Panc1 (cell line): ENCODE measurements at regions not wholly inside any gene's neighbourhood (a gene's known extent, or its start where the extent isn't known, plus 50 kb on each side); places are given as distances from the start of the nearest gene placed in this dataset.

ENCODE experiments used
- ATAC-seq: fragments of 200-7000 bp; cut with Tn5 transposase; 2 replicates; pipeline ENCODE4 v1.9.1; 2020; ENCODE audit warnings: mild to moderate bottlenecking, moderate library complexity
- BruUV-seq: library from RNA; stranded (reverse); fragments of 400-500 nt; replicated peaks from 2 replicates; lab custom pipeline; 2021; lab: Mats Ljungman, UMichigan
- CTCF ChIA-PET: fragments of 300-600 bp; sonication (Branson Sonifier 250); formaldehyde crosslinking; loops from one replicate; lab custom pipeline; 2022; ENCODE audit warnings: antibody characterized with exemption; lab: Charles Lee
- POLR2A ChIA-PET: fragments of 300-600 bp; sonication (Branson Sonifier 250); formaldehyde crosslinking; loops from one replicate; lab custom pipeline; 2022; ENCODE audit warnings: antibody characterized with exemption; lab: Charles Lee
- DNase-seq: peaks from one replicate; pipeline ENCODE4 v3.0.0-alpha.2; 2010; ENCODE audit warnings: low read depth, low spot score
- H3K27ac ChIP-seq: 2 replicates; pipeline ENCODE4 v1.5.1; 2011; ENCODE audit warnings: mild to moderate bottlenecking, low read length, inconsistent platforms
- H3K27me3 ChIP-seq: fragments of 200-500 bp; sonication (Bioruptor generic); 2 replicates; pipeline ENCODE4 v1.6.0; 2014; ENCODE audit warnings: low read length, inconsistent platforms; ENCODE audit not compliant: control insufficient read depth, insufficient read depth
- H3K36me3 ChIP-seq: fragments of 200-500 bp; sonication (Bioruptor generic); 2 replicates; pipeline ENCODE4 v1.5.1; 2014; ENCODE audit warnings: inconsistent platforms, mild to moderate bottlenecking, low read length, moderate library complexity; ENCODE audit not compliant: control insufficient read depth, insufficient read depth
- H3K4me1 ChIP-seq: 2 replicates; pipeline ENCODE4 v1.5.1; 2011; ENCODE audit warnings: inconsistent platforms, mild to moderate bottlenecking, low read length, moderate library complexity; ENCODE audit not compliant: control insufficient read depth, insufficient read depth
- H3K4me3 ChIP-seq, 2 experiments: 2 replicates each; pipeline ENCODE4 v1.5.1; 2011 to 2012; ENCODE audit warnings: low read depth in 2 of 2, low read length in 2 of 2, mild to moderate bottlenecking in 2 of 2, inconsistent platforms in 1 of 2, moderate library complexity in 1 of 2
- H3K9me3 ChIP-seq: fragments of 200-500 bp; sonication (Bioruptor generic); 2 replicates; pipeline ENCODE4 v1.5.1; 2014; ENCODE audit warnings: low read depth, mild to moderate bottlenecking, inconsistent platforms, low read length, moderate library complexity; ENCODE audit not compliant: control insufficient read depth, insufficient read depth
- POLR2AphosphoS5 ChIP-seq: IDR thresholded peaks from 2 replicates; pipeline ENCODE4 v1.6.1; 2012; ENCODE audit warnings: mild to moderate bottlenecking, low read depth, low read length, moderate library complexity
- SIN3A ChIP-seq: IDR thresholded peaks from 2 replicates; pipeline ENCODE4 v1.6.1; 2012; ENCODE audit warnings: low read depth, mild to moderate bottlenecking, low read length, moderate library complexity, borderline replicate concordance; ENCODE audit not compliant: insufficient read depth
- TCF7L2 ChIP-seq: IDR thresholded peaks from 2 replicates; pipeline ENCODE4 v1.6.1; 2011; ENCODE audit warnings: mild to moderate bottlenecking, low read depth, low read length, inconsistent platforms
- in situ Hi-C: cut with HindIII; loops from 2 replicates; pipeline ENCODE4 v1.10.0; 2016; ENCODE audit warnings: low sequenced_read_pairs, low pct_unique_long_range_greater_than_20kb
- intact Hi-C: fragments of 100-400 bp; cut with micrococcal nuclease; formaldehyde crosslinking; loops from one replicate; pipeline ENCODE4 v1.10.0; 2022; ENCODE audit not compliant: unreplicated experiment
- TF ChIP-seq, protein P1 (sequence below): fragments of 450-650 bp; IDR thresholded peaks from 2 replicates; pipeline ENCODE4 v1.5.1; 2017; ENCODE audit warnings: mild to moderate bottlenecking
- TF ChIP-seq, protein P2 (sequence below), 2 experiments: IDR thresholded peaks; 2 replicates each; pipeline ENCODE4 v1.6.1; 2011 to 2012; ENCODE audit warnings: low read depth in 2 of 2, control low read depth in 1 of 2, low read length in 1 of 2, mild to moderate bottlenecking in 1 of 2, moderate library complexity in 1 of 2; ENCODE audit not compliant: insufficient read depth in 1 of 2

DNA sequence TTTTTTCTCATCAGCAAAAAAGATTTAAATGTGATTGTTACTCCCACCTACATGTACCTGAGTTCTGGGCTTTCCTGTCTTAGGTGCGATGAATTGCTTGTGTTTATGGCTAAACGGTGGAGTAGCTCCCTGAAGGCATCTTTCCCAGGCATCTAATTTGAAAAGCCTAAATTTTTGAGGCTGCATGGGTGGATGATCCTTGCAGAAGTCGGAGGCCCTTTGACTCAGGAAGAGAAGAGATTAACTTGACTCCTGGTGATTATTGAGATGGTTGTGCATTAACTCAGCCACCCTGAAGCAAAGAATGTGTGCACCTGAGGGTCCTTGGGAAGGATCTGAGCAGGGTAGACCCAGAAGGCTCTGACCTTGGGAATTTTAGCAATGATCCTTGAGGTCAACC lies 155.6 kb upstream of the SEMA3C start:
- ATAC-seq = no peak
- Histone ChIP-seq H3K4me3 (no peak overlapping the region), H3K27me3 (no peaks in the 10 kb centered on the region), H3K9me3 (peaks cover 18% of the 10 kb centered on the region; the same call in 1 of the 2 replicates), H3K36me3 (no peaks in the 10 kb centered on the region), H3K27ac (peak overlapping the region; percentile 61; the same call in 1 of the 2 replicates), H3K4me1 (no peaks in the 10 kb centered on the region; the same call in 1 of the 2 replicates)
- ChIA-PET POLR2A (no interaction called here), CTCF (no interaction called here)
- DNase-seq = no peak
- TF ChIP-seq SIN3A (no peak), TCF7L2 (no peak), POLR2AphosphoS5 (no peak)
- TF ChIP-seq, protein P1, sequence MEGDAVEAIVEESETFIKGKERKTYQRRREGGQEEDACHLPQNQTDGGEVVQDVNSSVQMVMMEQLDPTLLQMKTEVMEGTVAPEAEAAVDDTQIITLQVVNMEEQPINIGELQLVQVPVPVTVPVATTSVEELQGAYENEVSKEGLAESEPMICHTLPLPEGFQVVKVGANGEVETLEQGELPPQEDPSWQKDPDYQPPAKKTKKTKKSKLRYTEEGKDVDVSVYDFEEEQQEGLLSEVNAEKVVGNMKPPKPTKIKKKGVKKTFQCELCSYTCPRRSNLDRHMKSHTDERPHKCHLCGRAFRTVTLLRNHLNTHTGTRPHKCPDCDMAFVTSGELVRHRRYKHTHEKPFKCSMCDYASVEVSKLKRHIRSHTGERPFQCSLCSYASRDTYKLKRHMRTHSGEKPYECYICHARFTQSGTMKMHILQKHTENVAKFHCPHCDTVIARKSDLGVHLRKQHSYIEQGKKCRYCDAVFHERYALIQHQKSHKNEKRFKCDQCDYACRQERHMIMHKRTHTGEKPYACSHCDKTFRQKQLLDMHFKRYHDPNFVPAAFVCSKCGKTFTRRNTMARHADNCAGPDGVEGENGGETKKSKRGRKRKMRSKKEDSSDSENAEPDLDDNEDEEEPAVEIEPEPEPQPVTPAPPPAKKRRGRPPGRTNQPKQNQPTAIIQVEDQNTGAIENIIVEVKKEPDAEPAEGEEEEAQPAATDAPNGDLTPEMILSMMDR = no peak
- TF ChIP-seq, protein P2, sequence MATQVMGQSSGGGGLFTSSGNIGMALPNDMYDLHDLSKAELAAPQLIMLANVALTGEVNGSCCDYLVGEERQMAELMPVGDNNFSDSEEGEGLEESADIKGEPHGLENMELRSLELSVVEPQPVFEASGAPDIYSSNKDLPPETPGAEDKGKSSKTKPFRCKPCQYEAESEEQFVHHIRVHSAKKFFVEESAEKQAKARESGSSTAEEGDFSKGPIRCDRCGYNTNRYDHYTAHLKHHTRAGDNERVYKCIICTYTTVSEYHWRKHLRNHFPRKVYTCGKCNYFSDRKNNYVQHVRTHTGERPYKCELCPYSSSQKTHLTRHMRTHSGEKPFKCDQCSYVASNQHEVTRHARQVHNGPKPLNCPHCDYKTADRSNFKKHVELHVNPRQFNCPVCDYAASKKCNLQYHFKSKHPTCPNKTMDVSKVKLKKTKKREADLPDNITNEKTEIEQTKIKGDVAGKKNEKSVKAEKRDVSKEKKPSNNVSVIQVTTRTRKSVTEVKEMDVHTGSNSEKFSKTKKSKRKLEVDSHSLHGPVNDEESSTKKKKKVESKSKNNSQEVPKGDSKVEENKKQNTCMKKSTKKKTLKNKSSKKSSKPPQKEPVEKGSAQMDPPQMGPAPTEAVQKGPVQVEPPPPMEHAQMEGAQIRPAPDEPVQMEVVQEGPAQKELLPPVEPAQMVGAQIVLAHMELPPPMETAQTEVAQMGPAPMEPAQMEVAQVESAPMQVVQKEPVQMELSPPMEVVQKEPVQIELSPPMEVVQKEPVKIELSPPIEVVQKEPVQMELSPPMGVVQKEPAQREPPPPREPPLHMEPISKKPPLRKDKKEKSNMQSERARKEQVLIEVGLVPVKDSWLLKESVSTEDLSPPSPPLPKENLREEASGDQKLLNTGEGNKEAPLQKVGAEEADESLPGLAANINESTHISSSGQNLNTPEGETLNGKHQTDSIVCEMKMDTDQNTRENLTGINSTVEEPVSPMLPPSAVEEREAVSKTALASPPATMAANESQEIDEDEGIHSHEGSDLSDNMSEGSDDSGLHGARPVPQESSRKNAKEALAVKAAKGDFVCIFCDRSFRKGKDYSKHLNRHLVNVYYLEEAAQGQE (IDR thresholded peaks at IDR 0.05; ENCODE audit: insufficient read depth in 1 of 2, low read depth in 2 of 2, low read length in 1 of 2) = no peak
- BruUV-seq = no TSS peak
- intact Hi-C loops (no loop called here), in situ Hi-C loops (no loop called here)

DNA sequence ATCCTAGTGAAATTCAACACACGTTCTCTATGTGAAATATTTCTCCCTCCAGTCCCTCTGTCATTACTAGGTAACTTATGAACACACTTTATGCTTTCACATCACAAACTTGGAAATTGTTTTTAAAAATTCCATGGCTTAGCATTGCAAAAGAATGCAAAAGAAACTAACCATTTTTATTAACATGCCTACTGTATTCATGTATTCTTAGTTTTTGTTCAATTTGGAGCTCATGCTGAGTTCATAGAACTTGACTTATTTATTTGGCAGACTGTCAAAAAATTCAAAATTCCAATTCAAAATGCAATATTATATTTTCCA lies 155.0 kb upstream of the SEMA3C start:
- intact Hi-C loops (no loop called here), in situ Hi-C loops (no loop called here)
- Histone ChIP-seq H3K4me1 (no peaks in the 10 kb centered on the region; the same call in 1 of the 2 replicates), H3K36me3 (no peaks in the 10 kb centered on the region), H3K27ac (peak overlapping the region; percentile 41; the same call in 1 of the 2 replicates), H3K4me3 (no peak overlapping the region), H3K9me3 (peaks cover 18% of the 10 kb centered on the region; the same call in 1 of the 2 replicates), H3K27me3 (no peaks in the 10 kb centered on the region)
- no TSS peak for BruUV-seq
- ATAC-seq (no peak), DNase-seq (no peak)
- ChIA-PET POLR2A (no interaction called here), CTCF (no interaction called here)
- TF ChIP-seq SIN3A (no peak), POLR2AphosphoS5 (no peak), TCF7L2 (no peak)
- TF ChIP-seq, protein P2 (IDR thresholded peaks at IDR 0.05; ENCODE audit: insufficient read depth in 1 of 2, low read depth in 2 of 2, low read length in 1 of 2) = no peak
- TF ChIP-seq, protein P1 = no peak
